ENCODE measurements at regions not wholly inside any gene's neighbourhood (a gene's known extent, or its start where the extent isn't known, plus 50 kb on each side); places are given as distances from the start of the nearest gene placed in this dataset.

DNA sequence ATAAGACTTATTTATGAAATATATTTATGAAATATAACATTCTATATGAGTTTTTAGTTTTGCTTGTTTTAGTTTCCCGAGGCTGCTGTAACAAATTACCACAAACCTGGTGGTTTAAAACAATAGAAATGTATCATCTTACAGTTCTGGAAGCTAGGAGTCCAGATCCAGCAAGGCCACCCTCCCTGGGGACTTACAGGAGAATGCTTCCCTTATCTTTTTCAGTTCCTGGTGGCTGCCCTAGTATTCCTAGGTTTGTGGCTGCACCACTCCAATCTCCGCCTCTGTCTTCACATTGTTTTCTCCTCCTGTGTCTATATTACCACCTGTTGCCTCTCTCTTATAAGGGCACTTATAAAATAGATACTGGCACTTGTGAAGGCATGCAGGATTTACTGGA lies 877.8 kb downstream of the TUSC7 start:
- TF ChIP-seq YY1 (IDR thresholded peaks at IDR 0.05; ENCODE audit: low read depth, low read length) (no peak), POLR2AphosphoS5 (IDR thresholded peaks at IDR 0.05; ENCODE audit: low read depth, low read length) (no peak), BRCA1 (IDR thresholded peaks at IDR 0.05; ENCODE audit: low read depth, low read length) (no peak), SP1 (IDR thresholded peaks at IDR 0.05; ENCODE audit: low read depth, low read length) (no peak), EZH2 (IDR thresholded peaks at IDR 0.05; ENCODE audit: low read depth, low read length, severe bottlenecking) (no peak), MAFK (IDR thresholded peaks at IDR 0.05; ENCODE audit: low read depth, low read length) (no peak), HDAC2 (IDR thresholded peaks at IDR 0.05; ENCODE audit: borderline replicate concordance in 1 of 2, low read depth in 2 of 2, low read length in 2 of 2) (no peak), ZNF274 (IDR thresholded peaks at IDR 0.05; ENCODE audit: borderline replicate concordance, extremely low read depth, low read length) (no peak), SIN3A (conservative IDR thresholded peaks at IDR 0.05 in 1 of 2, IDR thresholded peaks at IDR 0.05 in 1 of 2; ENCODE audit: low read depth in 1 of 2, low read length in 2 of 2) (no peak), SUZ12 (IDR thresholded peaks at IDR 0.05; ENCODE audit: low read length) (no peak), EP300 (IDR thresholded peaks at IDR 0.05; ENCODE audit: borderline replicate concordance in 1 of 2, low read depth in 2 of 2, low read length in 2 of 2) (no peak)
- TF ChIP-seq, protein P1, sequence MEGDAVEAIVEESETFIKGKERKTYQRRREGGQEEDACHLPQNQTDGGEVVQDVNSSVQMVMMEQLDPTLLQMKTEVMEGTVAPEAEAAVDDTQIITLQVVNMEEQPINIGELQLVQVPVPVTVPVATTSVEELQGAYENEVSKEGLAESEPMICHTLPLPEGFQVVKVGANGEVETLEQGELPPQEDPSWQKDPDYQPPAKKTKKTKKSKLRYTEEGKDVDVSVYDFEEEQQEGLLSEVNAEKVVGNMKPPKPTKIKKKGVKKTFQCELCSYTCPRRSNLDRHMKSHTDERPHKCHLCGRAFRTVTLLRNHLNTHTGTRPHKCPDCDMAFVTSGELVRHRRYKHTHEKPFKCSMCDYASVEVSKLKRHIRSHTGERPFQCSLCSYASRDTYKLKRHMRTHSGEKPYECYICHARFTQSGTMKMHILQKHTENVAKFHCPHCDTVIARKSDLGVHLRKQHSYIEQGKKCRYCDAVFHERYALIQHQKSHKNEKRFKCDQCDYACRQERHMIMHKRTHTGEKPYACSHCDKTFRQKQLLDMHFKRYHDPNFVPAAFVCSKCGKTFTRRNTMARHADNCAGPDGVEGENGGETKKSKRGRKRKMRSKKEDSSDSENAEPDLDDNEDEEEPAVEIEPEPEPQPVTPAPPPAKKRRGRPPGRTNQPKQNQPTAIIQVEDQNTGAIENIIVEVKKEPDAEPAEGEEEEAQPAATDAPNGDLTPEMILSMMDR (IDR thresholded peaks at IDR 0.05; ENCODE audit: control extremely low read depth in 1 of 3, insufficient read depth in 1 of 3, low read depth in 1 of 3, low read length in 3 of 3): no peak
